ENCODE measurements at regions not wholly inside any gene's neighbourhood (a gene's known extent, or its start where the extent isn't known, plus 50 kb on each side); places are given as distances from the start of the nearest gene placed in this dataset.

DNA sequence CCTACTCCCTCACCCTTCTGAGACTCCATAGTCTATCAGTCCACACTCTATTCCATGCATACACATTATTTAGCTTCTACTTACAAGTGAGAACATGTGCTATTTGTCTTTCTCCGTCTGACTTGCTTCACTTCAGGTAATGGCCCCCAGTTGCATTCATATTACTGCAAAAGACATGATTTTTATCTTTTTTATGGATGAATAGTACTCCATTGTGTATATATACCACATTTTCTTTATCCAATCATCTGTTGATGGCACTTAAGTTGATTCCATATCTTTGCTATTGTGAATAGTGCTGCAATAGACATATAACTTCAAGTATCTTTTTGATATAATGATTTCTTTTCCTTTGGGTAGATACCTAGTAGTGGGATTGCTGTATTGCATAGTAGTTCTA, 171.8 kb downstream of the DACT1 start:
- TF ChIP-seq ESRRA (CRISPR knock-in tag; IDR thresholded peaks at IDR 0.05; ENCODE audit: borderline replicate concordance) (no peak), ZNF317 (CRISPR knock-in tag; IDR thresholded peaks at IDR 0.05; ENCODE audit: borderline replicate concordance, low read depth) (no peak)
- TF ChIP-seq, protein P1, sequence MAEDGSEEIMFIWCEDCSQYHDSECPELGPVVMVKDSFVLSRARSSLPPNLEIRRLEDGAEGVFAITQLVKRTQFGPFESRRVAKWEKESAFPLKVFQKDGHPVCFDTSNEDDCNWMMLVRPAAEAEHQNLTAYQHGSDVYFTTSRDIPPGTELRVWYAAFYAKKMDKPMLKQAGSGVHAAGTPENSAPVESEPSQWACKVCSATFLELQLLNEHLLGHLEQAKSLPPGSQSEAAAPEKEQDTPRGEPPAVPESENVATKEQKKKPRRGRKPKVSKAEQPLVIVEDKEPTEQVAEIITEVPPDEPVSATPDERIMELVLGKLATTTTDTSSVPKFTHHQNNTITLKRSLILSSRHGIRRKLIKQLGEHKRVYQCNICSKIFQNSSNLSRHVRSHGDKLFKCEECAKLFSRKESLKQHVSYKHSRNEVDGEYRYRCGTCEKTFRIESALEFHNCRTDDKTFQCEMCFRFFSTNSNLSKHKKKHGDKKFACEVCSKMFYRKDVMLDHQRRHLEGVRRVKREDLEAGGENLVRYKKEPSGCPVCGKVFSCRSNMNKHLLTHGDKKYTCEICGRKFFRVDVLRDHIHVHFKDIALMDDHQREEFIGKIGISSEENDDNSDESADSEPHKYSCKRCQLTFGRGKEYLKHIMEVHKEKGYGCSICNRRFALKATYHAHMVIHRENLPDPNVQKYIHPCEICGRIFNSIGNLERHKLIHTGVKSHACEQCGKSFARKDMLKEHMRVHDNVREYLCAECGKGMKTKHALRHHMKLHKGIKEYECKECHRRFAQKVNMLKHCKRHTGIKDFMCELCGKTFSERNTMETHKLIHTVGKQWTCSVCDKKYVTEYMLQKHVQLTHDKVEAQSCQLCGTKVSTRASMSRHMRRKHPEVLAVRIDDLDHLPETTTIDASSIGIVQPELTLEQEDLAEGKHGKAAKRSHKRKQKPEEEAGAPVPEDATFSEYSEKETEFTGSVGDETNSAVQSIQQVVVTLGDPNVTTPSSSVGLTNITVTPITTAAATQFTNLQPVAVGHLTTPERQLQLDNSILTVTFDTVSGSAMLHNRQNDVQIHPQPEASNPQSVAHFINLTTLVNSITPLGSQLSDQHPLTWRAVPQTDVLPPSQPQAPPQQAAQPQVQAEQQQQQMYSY (CRISPR knock-in tag; IDR thresholded peaks at IDR 0.05), result no peak
- TF ChIP-seq, protein P2, sequence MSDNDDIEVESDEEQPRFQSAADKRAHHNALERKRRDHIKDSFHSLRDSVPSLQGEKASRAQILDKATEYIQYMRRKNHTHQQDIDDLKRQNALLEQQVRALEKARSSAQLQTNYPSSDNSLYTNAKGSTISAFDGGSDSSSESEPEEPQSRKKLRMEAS (CRISPR knock-in tag; IDR thresholded peaks at IDR 0.05), result no peak
- TF ChIP-seq, protein P3, sequence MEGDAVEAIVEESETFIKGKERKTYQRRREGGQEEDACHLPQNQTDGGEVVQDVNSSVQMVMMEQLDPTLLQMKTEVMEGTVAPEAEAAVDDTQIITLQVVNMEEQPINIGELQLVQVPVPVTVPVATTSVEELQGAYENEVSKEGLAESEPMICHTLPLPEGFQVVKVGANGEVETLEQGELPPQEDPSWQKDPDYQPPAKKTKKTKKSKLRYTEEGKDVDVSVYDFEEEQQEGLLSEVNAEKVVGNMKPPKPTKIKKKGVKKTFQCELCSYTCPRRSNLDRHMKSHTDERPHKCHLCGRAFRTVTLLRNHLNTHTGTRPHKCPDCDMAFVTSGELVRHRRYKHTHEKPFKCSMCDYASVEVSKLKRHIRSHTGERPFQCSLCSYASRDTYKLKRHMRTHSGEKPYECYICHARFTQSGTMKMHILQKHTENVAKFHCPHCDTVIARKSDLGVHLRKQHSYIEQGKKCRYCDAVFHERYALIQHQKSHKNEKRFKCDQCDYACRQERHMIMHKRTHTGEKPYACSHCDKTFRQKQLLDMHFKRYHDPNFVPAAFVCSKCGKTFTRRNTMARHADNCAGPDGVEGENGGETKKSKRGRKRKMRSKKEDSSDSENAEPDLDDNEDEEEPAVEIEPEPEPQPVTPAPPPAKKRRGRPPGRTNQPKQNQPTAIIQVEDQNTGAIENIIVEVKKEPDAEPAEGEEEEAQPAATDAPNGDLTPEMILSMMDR (IDR thresholded peaks at IDR 0.05), result no peak
- TF ChIP-seq, protein P4, sequence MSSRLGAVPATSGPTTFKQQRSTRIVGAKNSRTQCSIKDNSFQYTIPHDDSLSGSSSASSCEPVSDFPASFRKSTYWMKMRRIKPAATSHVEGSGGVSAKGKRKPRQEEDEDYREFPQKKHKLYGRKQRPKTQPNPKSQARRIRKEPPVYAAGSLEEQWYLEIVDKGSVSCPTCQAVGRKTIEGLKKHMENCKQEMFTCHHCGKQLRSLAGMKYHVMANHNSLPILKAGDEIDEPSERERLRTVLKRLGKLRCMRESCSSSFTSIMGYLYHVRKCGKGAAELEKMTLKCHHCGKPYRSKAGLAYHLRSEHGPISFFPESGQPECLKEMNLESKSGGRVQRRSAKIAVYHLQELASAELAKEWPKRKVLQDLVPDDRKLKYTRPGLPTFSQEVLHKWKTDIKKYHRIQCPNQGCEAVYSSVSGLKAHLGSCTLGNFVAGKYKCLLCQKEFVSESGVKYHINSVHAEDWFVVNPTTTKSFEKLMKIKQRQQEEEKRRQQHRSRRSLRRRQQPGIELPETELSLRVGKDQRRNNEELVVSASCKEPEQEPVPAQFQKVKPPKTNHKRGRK (CRISPR knock-in tag; IDR thresholded peaks at IDR 0.05; ENCODE audit: borderline replicate concordance), result no peak
- TF ChIP-seq, protein P5, sequence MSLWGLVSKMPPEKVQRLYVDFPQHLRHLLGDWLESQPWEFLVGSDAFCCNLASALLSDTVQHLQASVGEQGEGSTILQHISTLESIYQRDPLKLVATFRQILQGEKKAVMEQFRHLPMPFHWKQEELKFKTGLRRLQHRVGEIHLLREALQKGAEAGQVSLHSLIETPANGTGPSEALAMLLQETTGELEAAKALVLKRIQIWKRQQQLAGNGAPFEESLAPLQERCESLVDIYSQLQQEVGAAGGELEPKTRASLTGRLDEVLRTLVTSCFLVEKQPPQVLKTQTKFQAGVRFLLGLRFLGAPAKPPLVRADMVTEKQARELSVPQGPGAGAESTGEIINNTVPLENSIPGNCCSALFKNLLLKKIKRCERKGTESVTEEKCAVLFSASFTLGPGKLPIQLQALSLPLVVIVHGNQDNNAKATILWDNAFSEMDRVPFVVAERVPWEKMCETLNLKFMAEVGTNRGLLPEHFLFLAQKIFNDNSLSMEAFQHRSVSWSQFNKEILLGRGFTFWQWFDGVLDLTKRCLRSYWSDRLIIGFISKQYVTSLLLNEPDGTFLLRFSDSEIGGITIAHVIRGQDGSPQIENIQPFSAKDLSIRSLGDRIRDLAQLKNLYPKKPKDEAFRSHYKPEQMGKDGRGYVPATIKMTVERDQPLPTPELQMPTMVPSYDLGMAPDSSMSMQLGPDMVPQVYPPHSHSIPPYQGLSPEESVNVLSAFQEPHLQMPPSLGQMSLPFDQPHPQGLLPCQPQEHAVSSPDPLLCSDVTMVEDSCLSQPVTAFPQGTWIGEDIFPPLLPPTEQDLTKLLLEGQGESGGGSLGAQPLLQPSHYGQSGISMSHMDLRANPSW (CRISPR knock-in tag; conservative IDR thresholded peaks at IDR 0.05; ENCODE audit: low read depth), result no peak
